ENCODE measurements at regions not wholly inside any gene's neighbourhood (a gene's known extent, or its start where the extent isn't known, plus 50 kb on each side); places are given as distances from the start of the nearest gene placed in this dataset.

DNA sequence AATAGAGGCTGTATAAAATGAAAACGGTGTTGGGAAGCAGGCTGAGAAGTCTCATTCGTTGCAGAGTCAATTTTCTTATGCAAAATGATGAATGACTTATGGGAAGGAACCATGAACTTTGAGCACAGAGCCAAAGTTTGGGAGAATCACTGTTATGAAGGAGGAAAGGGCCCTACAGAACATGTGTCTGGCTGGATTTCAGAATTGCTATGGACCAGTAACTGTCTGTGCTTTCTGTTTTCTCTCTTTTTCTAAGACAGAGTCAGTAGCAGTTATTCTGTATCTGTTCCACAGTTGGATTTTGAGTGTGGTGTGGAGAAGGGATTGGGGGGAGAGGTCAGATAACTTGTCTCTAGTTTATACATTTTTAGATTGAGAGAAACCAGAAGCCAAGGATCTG, 265.0 kb upstream of the HS3ST1 start:
- TF ChIP-seq CTCF (conservative IDR thresholded peaks at IDR 0.05; ENCODE audit: low read depth, low read length) (no peak), EZH2 (IDR thresholded peaks at IDR 0.05; ENCODE audit: low read length, unreplicated experiment) (no peak), EZH2phosphoT487 (IDR thresholded peaks at IDR 0.05; ENCODE audit: borderline replicate concordance, low read length) (no peak)

All from PC-3 (cell line).